Lung (tissue), 11 donors: ENCODE measurements at regions not wholly inside any gene's neighbourhood (a gene's known extent, or its start where the extent isn't known, plus 50 kb on each side); places are given as distances from the start of the nearest gene placed in this dataset.
"Not testable (repeated sequence)": the region's sequence is repeated elsewhere in the genome, so short reads cannot be mapped to it uniquely, and the experiment has no call there.

Experiments
- ATAC-seq: fragments of 200-7000 bp; cut with Tn5 transposase; one replicate; pipeline ENCODE4 v1.9.1; 2020; ENCODE audit warnings: moderate number of reproducible peaks; ENCODE audit not compliant: insufficient read depth, low FRiP score
- DNase-seq, 3 donors: peaks; one replicate each; pipeline ENCODE4 v3.0.0-alpha.2; 2013 to 2017
- H3K27ac ChIP-seq, 2 donors: one replicate each; pipeline ENCODE4 v1.5.1; 2013; ENCODE audit warnings: mild to moderate bottlenecking in 2 of 2, moderate library complexity in 2 of 2, control low read depth in 1 of 2, inconsistent platforms in 1 of 2, low read depth in 1 of 2, low read length in 1 of 2
- H3K27me3 ChIP-seq, 3 donors: one replicate each; pipeline ENCODE4 v1.5.1; 2013; ENCODE audit warnings: low read length in 2 of 3; ENCODE audit not compliant: control insufficient read depth in 3 of 3, insufficient read depth in 3 of 3
- H3K36me3 ChIP-seq, 4 donors: one replicate each; pipeline ENCODE4 v1.5.1; 2013; ENCODE audit warnings: low read length in 4 of 4, mild to moderate bottlenecking in 1 of 4, moderate library complexity in 1 of 4; ENCODE audit not compliant: control insufficient read depth in 4 of 4, insufficient read depth in 4 of 4
- H3K4me1 ChIP-seq, 5 donors: one replicate each; pipeline ENCODE4 v1.5.1; 2013; ENCODE audit warnings: low read length in 5 of 5, mild to moderate bottlenecking in 2 of 5, moderate library complexity in 1 of 5; ENCODE audit not compliant: control insufficient read depth in 5 of 5, insufficient read depth in 5 of 5
- H3K4me3 ChIP-seq: one replicate; pipeline ENCODE4 v1.5.1; 2013; ENCODE audit warnings: mild to moderate bottlenecking, control low read depth, moderate library complexity
- H3K9ac ChIP-seq, 2 donors: one replicate each; pipeline ENCODE4 v1.5.1; 2013; ENCODE audit warnings: low read length in 2 of 2, control low read depth in 1 of 2; ENCODE audit not compliant: insufficient read depth in 1 of 2
- H3K9me3 ChIP-seq, 4 donors: one replicate each; pipeline ENCODE4 v1.5.1; 2013; ENCODE audit warnings: low read length in 3 of 4, mild to moderate bottlenecking in 1 of 4, moderate library complexity in 1 of 4; ENCODE audit not compliant: control insufficient read depth in 4 of 4, insufficient read depth in 3 of 4
- CTCF ChIP-seq: IDR thresholded peaks from 2 replicates; pipeline ENCODE4 v1.5.1; 2012; ENCODE audit warnings: mild to moderate bottlenecking; ENCODE audit errors: control extremely low read depth, extremely low read depth
- WGBS, 2 donors: extraction: QIAGEN DNeasy Blood & Tissue Kit; methylation state at CpG; one replicate each; pipeline ENCODE4 v1.1.7; 2013; 5-methylcytosine and 5-hydroxymethylcytosine counted together
- donor health status: control.
- donor health status: control.
- donor health status: Bipolar disorder and iron deficiency.
- donor health status: healthy.
- donor health status: DM: yes; HTN: yes; CAD: no.

- peaks cover 1 to 25% (median 10%) of the 10 kb centered on the region in 5 donors for H3K4me1 ChIP-seq
- no peak overlapping the region for H3K9ac ChIP-seq
- ATAC-seq = no peak
- H3K9me3 ChIP-seq = no peaks in the 10 kb centered on the region
- no peak for TF ChIP-seq CTCF
- H3K27ac ChIP-seq = no peak overlapping the region
- H3K4me3 ChIP-seq = no peak overlapping the region
- no peaks in the 10 kb centered on the region for H3K36me3 ChIP-seq
- H3K27me3 ChIP-seq = no peaks in the 10 kb centered on the region
- DNase-seq = no peak
- 69 to 88% methylated on average over 6 of the region's 6 CpGs for WGBS, 2 donors
Measured at GRCh38 chr10:29730969-29731368, 96.2 kb upstream of the SVIL start.

- no peaks in the 10 kb centered on the region for H3K9me3 ChIP-seq
Measured at GRCh38 chr10:29730458-29730857, 95.7 kb upstream of the SVIL start.

GRCh38 chr10:29728541-29729049, 93.8 kb upstream of the SVIL start:
- H3K36me3 ChIP-seq = no peaks in the 10 kb centered on the region
- H3K27ac ChIP-seq = peak overlapping the region in 1 of 2 donors; percentile 24
- ATAC-seq = no peak
- H3K9ac ChIP-seq = no peak overlapping the region
- WGBS, 2 donors = 60 to 73% methylated on average over 6 of the region's 6 CpGs
- H3K4me3 ChIP-seq = no peak overlapping the region
- TF ChIP-seq CTCF = no peak
- H3K4me1 ChIP-seq = peaks cover 7 to 14% (median 13%) of the 10 kb centered on the region in 5 donors
- peak in 1 of 3 donors; percentile 18 for DNase-seq
- H3K27me3 ChIP-seq = no peaks in the 10 kb centered on the region
- no peaks in the 10 kb centered on the region for H3K9me3 ChIP-seq

More at GRCh38 chr10:29730458-29730857, 95.7 kb upstream of the SVIL start:
- no peak for TF ChIP-seq CTCF
- WGBS, 2 donors = 59 to 84% methylated on average over 5 of the region's 5 CpGs
- ATAC-seq (no peak), DNase-seq (no peak)
- Histone ChIP-seq H3K27ac (no peak overlapping the region), H3K9ac (no peak overlapping the region), H3K36me3 (no peaks in the 10 kb centered on the region), H3K4me1 (peaks cover 5 to 25% (median 10%) of the 10 kb centered on the region in 5 donors), H3K27me3 (no peaks in the 10 kb centered on the region), H3K4me3 (no peak overlapping the region)

- not testable (repeated sequence) for H3K27me3 ChIP-seq, H3K27ac ChIP-seq, ATAC-seq, H3K9ac ChIP-seq, H3K36me3 ChIP-seq, H3K4me3 ChIP-seq, H3K9me3 ChIP-seq, DNase-seq
- WGBS, 2 donors = 48 to 78% methylated on average over 1 of the region's 1 CpG
- peaks cover 7 to 14% (median 9%) of the 10 kb centered on the region in 5 donors for H3K4me1 ChIP-seq
Measured at GRCh38 chr10:29725927-29726326, 91.2 kb upstream of the SVIL start.
